HUES6 (cell line): ENCODE measurements at regions not wholly inside any gene's neighbourhood (a gene's known extent, or its start where the extent isn't known, plus 50 kb on each side); places are given as distances from the start of the nearest gene placed in this dataset.

Experiments
- H3K27ac ChIP-seq: 2 replicates; pipeline ENCODE4 v1.7.0; 2013; ENCODE audit warnings: low read depth, mild to moderate bottlenecking, low read length, inconsistent platforms
- H3K27me3 ChIP-seq: 2 replicates; pipeline ENCODE4 v1.6.1; 2013; ENCODE audit warnings: low read length; ENCODE audit not compliant: control insufficient read depth, insufficient read depth
- H3K36me3 ChIP-seq: 2 replicates; pipeline ENCODE4 v1.6.1; 2013; ENCODE audit warnings: low read length; ENCODE audit not compliant: control insufficient read depth, insufficient read depth
- H3K4me1 ChIP-seq: 2 replicates; pipeline ENCODE4 v1.6.1; 2013; ENCODE audit warnings: low read length; ENCODE audit not compliant: control insufficient read depth, insufficient read depth
- H3K4me3 ChIP-seq: 2 replicates; pipeline ENCODE4 v1.5.1; 2013; ENCODE audit warnings: low read depth, low read length
- H3K9ac ChIP-seq: one replicate; pipeline ENCODE4 v1.6.1; 2013; ENCODE audit warnings: mild to moderate bottlenecking, low read length
- H3K9me3 ChIP-seq: 2 replicates; pipeline ENCODE4 v1.6.1; 2013; ENCODE audit warnings: low read depth, low read length; ENCODE audit not compliant: control insufficient read depth, insufficient read depth

DNA sequence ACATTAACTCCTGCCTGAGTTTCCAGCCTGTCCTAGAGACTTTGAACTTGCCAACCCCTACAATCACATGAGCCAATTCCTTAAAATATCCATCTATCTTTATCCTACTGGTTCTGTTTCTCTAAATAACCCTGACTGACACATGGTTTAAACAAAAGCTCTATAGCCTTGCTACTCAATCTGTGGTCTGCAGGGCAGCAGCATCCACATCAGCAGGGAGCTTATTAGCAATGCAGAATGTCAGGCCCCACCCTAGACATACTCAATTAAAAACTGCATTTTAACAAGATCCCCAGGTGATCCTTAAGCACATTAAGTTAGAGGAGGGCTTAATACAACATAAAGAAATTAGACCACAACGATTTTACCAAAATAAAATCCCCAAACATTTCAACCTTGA lies 108.3 kb upstream of the CPSF6 start:
- Histone ChIP-seq H3K9ac (no peak overlapping the region), H3K27me3 (no peaks in the 10 kb centered on the region), H3K27ac (no peak overlapping the region), H3K36me3 (no peaks in the 10 kb centered on the region), H3K9me3 (no peaks in the 10 kb centered on the region), H3K4me3 (no peak overlapping the region), H3K4me1 (peaks cover 6% of the 10 kb centered on the region; the same call in 1 of the 2 replicates)

DNA sequence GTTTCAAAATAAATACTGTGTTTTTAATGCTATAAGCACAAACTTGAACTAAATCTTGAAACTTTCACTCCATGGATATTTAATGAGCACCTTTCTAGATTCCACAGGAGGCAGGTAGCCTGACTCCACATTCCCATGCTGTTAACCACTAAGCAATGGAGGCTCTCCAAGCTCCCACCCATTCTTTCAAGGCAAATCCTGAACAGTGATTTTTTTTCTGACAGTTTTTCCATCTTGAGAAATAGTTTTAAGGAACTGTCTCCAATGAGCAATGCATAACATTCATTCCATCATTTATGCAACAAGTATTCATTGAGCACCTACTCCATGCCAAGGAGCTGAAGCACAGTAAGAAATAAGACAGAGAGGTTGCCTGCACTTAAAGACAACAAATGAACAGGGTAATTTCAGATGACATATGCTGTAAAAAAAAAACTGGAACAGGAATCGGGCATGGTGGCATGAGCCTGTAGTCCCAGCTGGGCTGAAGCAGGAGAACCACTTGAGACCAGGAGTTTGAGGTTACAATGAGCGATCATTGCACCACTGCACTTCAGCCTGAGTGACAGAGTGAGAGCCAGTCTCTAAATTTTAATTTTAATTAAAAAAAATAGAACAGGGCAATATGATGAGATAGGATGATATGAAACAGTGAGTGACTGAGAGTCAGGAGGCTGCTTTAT lies 102.3 kb upstream of the CPSF6 start:
- no peak overlapping the region for H3K4me3 ChIP-seq
- peaks cover 40% of the 10 kb centered on the region for H3K9me3 ChIP-seq
- H3K4me1 ChIP-seq = no peaks in the 10 kb centered on the region
- H3K36me3 ChIP-seq = no peaks in the 10 kb centered on the region
- H3K27me3 ChIP-seq = no peaks in the 10 kb centered on the region
- no peak overlapping the region for H3K9ac ChIP-seq
- no peak overlapping the region for H3K27ac ChIP-seq

DNA sequence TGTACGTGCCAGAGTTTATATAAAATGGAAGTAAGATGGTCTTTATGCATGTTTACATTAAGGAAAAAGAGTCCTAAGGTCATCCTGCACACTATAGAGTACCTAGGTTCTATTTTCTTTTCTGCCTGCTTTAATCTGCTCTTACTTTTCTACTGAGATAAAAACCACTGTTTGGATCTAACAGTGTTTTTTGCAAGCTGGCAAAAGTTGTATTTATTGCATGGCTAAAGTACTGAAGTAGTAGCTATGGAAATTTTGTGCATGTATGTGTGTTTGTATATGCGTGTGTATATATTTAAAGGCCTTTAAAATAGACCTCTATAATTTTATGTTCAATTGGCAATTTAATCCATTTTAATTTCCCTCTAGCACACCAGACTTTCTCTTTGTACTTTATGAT lies 98.3 kb upstream of the CPSF6 start:
- H3K27ac ChIP-seq = no peak overlapping the region
- no peak overlapping the region for H3K9ac ChIP-seq
- no peaks in the 10 kb centered on the region for H3K27me3 ChIP-seq
- no peaks in the 10 kb centered on the region for H3K4me1 ChIP-seq
- peaks cover 40% of the 10 kb centered on the region for H3K9me3 ChIP-seq
- H3K4me3 ChIP-seq = no peak overlapping the region
- no peaks in the 10 kb centered on the region for H3K36me3 ChIP-seq

DNA sequence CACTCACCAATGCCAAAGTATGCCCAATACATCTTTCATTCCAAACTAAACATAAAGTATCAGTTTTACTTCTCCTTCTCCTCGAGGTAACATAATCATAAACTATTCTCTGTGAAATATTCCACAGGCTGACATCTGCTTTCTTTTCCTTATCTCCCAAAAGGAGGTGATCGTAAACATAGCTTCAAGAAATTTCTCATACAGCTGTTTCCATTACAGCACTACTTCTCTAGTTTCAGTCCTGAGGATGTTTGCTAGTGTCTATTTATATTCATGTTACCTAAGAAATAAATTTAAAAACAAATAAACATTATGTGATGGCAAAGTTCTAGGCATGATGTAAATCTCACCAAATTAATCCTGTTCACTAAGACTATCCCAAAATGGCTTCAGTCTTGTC lies 90.1 kb upstream of the CPSF6 start:
- Histone ChIP-seq H3K9me3 (no peaks in the 10 kb centered on the region), H3K4me1 (no peaks in the 10 kb centered on the region), H3K9ac (no peak overlapping the region), H3K4me3 (no peak overlapping the region), H3K27ac (no peak overlapping the region), H3K36me3 (no peaks in the 10 kb centered on the region), H3K27me3 (no peaks in the 10 kb centered on the region)

DNA sequence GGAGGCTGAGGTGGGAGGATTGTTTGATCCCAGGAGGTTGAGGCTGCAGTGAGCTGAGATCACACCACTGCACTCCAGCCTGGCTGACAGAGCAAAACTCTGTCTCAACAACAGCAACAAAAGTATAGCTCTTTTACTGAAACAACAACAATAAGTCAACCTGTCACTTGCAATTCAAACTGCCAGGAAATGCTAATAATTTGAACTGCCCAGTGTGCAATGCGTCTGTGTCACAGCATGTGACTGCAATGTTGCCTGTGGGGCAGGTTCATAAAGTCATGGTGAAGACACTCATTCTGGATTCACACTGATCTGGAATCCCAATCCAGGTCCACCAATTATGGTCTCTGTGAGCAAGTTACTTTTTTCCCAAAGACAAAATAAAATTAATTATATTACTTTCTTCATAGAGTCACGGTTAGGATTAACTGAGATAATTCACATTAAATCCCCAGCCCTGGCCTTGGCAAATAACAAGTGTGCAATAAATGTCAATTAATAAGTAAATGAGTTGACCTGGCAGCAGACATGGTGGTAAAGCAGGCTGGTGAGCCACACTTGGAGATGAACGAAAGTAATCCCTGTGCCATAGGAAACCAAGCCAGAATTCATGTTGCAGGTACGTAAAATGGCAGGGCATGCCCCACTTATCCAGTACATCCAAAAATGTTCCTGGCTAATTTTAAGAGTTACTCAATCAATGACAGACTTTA lies 89.1 kb upstream of the CPSF6 start:
- H3K4me1 ChIP-seq = 0 out of 2 replicates have a peak, but pooled peaks cover 3% of the 10 kb centered on the region
- H3K27me3 ChIP-seq = no peaks in the 10 kb centered on the region
- H3K9me3 ChIP-seq = no peaks in the 10 kb centered on the region
- H3K27ac ChIP-seq = no peak overlapping the region
- no peaks in the 10 kb centered on the region for H3K36me3 ChIP-seq
- H3K9ac ChIP-seq = no peak overlapping the region
- no peak overlapping the region for H3K4me3 ChIP-seq

DNA sequence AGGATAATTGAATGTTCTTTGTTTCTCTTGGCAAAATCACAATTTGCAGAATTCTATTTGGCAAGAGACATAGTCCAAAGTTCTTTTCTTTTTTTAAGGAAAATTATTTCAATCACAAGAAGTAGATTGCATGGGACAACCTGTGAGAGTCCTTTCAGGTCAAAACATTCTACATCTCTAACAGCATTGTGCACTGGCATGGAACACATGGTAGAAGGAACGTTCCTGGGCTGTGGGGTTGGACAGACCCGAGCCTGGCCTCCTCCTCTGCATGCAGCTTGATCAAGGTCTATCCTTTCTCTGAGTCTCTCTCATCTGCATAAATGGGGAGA lies 88.6 kb upstream of the CPSF6 start:
- Histone ChIP-seq H3K4me3 (no peak overlapping the region), H3K4me1 (0 out of 2 replicates have a peak, but pooled peaks cover 3% of the 10 kb centered on the region), H3K27ac (no peak overlapping the region), H3K27me3 (no peaks in the 10 kb centered on the region), H3K9ac (no peak overlapping the region), H3K36me3 (no peaks in the 10 kb centered on the region), H3K9me3 (no peaks in the 10 kb centered on the region)

DNA sequence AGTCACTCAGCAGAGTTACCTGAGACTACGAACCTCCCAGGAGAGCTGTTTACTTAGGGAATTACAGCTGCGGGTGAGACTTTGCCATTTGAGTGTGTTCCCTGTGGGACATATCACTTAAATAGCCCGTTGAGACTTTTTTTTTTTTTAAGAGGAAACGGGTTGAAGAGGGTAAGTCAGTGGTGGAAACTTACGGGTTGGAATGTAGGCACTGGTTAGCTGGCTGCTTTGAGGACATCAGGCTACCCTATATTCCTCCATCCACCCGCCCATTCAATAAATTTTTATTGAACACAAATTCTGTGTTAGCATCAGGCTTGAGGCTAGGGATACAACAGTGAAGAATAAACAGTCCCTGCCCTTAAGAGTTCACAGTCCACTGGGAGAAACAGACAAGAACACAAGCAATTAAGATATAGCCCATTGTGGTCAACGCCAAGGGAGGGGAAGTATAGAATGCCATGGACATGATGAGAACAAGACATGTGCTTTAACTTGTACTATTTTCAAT lies 88.1 kb upstream of the CPSF6 start:
- Histone ChIP-seq H3K36me3 (no peaks in the 10 kb centered on the region), H3K4me1 (0 out of 2 replicates have a peak, but pooled peaks cover 3% of the 10 kb centered on the region), H3K9me3 (no peaks in the 10 kb centered on the region), H3K27me3 (no peaks in the 10 kb centered on the region), H3K27ac (no peak overlapping the region), H3K4me3 (no peak overlapping the region), H3K9ac (no peak overlapping the region)

DNA sequence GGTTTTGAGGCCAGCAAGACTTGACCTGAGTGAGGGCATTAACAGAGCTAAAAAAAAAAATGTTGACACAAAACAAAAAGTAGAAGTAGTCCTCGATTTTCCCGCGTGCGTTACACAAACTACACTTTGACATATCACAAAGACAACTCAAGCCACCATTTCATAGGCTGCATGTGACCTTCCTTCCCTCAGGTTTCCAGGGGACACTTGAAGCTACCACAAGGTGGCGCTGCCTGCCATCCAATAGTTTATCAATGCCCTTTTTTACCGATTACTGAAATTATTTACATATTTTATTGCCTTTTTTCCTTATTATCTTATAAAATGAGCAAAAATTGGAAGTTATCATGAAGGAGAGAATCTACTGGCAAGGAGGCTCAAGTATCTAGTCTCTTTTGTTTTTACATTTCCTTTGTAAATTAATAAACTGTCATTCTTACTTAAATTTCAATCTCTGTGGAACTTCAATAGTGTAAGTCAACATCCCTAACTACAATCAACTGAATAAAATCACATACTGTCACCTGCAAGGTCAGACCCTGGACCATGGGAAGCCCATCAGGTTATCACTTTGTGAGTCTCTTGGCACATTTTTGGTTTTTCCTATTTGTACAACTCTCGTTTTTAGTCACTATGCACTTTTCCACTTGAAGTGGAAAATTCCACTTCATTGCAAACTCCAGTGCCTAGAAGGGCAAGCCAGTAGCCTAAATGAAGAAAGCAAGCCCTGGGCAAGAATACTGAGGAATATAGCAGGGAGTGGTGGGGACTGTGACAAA lies 84.6 kb upstream of the CPSF6 start:
- no peaks in the 10 kb centered on the region for H3K36me3 ChIP-seq

DNA sequence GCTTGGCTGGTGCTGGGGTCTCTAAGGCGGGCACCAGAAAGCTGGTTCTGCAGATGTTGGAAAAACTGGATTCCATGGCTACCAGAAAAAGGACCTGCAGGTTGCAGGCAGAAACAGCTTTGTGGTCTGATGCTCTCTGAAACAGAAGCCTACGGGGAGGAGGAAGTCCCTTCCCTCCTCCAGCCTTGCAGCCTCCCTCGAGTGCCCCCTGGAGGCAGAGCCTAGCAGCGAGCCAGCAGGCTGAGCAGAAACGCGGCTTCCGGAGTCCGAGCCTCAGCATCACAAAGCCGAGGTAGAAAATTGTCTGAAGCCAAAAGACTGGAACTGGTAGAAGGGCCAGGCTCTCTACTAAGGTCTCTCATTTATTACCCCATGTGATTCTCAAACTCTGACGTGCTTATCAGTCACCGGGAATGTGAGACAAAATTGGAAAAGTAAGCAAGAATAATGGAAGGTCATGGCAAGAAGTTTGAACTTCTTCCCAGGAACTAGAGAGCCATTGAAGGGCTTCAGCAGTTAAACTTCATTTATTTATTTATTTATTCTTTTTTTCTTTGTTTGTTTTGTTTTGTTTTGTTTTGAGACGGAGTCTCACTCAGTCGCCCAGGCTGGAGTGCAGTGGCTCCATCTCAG lies 82.2 kb upstream of the CPSF6 start:
- Histone ChIP-seq H3K4me1 (0 out of 2 replicates have a peak, but pooled peaks cover 3% of the 10 kb centered on the region), H3K4me3 (no peak overlapping the region), H3K27ac (no peak overlapping the region), H3K9me3 (no peaks in the 10 kb centered on the region), H3K36me3 (no peaks in the 10 kb centered on the region), H3K27me3 (no peaks in the 10 kb centered on the region), H3K9ac (no peak overlapping the region)

More for the DNA sequence above, 84.6 kb upstream of the CPSF6 start:
- no peak overlapping the region for H3K9ac ChIP-seq
- H3K4me3 ChIP-seq = no peak overlapping the region
- 0 out of 2 replicates have a peak, but pooled peaks cover 3% of the 10 kb centered on the region for H3K4me1 ChIP-seq
- no peaks in the 10 kb centered on the region for H3K27me3 ChIP-seq
- H3K27ac ChIP-seq = no peak overlapping the region
- no peaks in the 10 kb centered on the region for H3K9me3 ChIP-seq

DNA sequence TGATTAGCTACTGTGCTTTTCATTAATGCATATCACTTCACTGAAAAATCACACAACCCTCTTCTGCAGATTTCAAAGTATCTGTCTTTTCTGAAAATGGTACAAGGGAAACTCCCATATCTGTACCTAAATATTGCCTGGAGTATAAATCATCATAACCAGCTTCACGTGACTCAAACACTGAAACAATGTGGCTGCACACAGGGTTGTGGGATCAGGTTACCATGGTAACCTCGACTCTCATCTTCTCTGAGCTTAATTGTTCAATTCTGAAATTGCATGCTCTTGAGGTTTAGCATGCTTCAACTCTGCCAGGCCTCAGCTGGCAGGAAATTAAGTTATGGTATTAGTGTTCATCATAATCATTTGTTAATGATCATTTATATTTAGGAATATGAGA lies 77.5 kb upstream of the CPSF6 start:
- H3K27ac ChIP-seq = no peak overlapping the region
- H3K27me3 ChIP-seq = no peaks in the 10 kb centered on the region
- H3K4me1 ChIP-seq = no peaks in the 10 kb centered on the region
- H3K9me3 ChIP-seq = no peaks in the 10 kb centered on the region
- H3K36me3 ChIP-seq = no peaks in the 10 kb centered on the region
- H3K9ac ChIP-seq = no peak overlapping the region
- no peak overlapping the region for H3K4me3 ChIP-seq
